Stomach (tissue), 8 donors: ENCODE measurements at regions not wholly inside any gene's neighbourhood (a gene's known extent, or its start where the extent isn't known, plus 50 kb on each side); places are given as distances from the start of the nearest gene placed in this dataset.

ENCODE experiments used
- DNase-seq, 2 donors: peaks; one replicate each; pipeline versions ENCODE4 v3.0.0 to v3.0.0-alpha.2; 2013 to 2019
- H3K27ac ChIP-seq, 5 donors: fragments of 200-600 bp in 4 of 5; sonication (generic) in 4 of 5; one replicate each; pipeline ENCODE4 v1.5.1; 2013 to 2019; ENCODE audit warnings: mild to moderate bottlenecking in 1 of 5, moderate library complexity in 1 of 5
- H3K27me3 ChIP-seq, 3 donors: fragments of 200-600 bp; sonication (generic); one replicate each; pipeline ENCODE4 v1.5.1; 2017 to 2019; ENCODE audit warnings: mixed run types in 1 of 3
- H3K36me3 ChIP-seq, 4 donors: fragments of 200-600 bp; sonication (generic); 1 replicate in 3 of 4; 2 replicates in 1 of 4; pipeline ENCODE4 v1.5.1; 2016 to 2019
- H3K4me1 ChIP-seq, 4 donors: fragments of 200-600 bp; sonication (generic); one replicate each; pipeline ENCODE4 v1.5.1; 2016 to 2019
- H3K4me3 ChIP-seq, 4 donors: fragments of 200-600 bp; sonication (generic) in 3 of 4; one replicate each; pipeline ENCODE4 v1.5.1; 2016 to 2019; ENCODE audit warnings: mild to moderate bottlenecking in 1 of 4
- H3K9me3 ChIP-seq, 4 donors: fragments of 200-600 bp; sonication (generic); one replicate each; pipeline ENCODE4 v1.5.1; 2016 to 2019
- CTCF ChIP-seq, 7 experiments: fragments of 450-650 bp in 4 of 7; fragments of 200-600 bp in 3 of 7; sonication (generic) in 3 of 7; IDR thresholded peaks; one replicate each; pipeline ENCODE4 v1.5.1; 2016 to 2019; ENCODE audit warnings: antibody characterized with exemption in 7 of 7, control low read depth in 2 of 7, mild to moderate bottlenecking in 1 of 7
- EP300 ChIP-seq: sonication (generic); formaldehyde crosslinking; IDR thresholded peaks from one replicate; pipeline ENCODE4 v1.6.1; 2017; ENCODE audit warnings: antibody characterized with exemption
- POLR2A ChIP-seq, 4 donors: fragments of 450-650 bp; IDR thresholded peaks; one replicate each; pipeline ENCODE4 v1.6.1; 2016; ENCODE audit warnings: antibody characterized with exemption in 4 of 4, control low read depth in 2 of 4, mild to moderate bottlenecking in 1 of 4, moderate library complexity in 1 of 4
- POLR2AphosphoS5 ChIP-seq, 3 donors: sonication (generic); formaldehyde crosslinking; IDR thresholded peaks; one replicate each; pipeline ENCODE4 v1.6.1; 2016; ENCODE audit warnings: antibody characterized with exemption in 3 of 3
- WGBS, 5 donors: extraction: QIAGEN DNeasy Blood & Tissue Kit in 3 of 5; methylation state at CpG; one replicate each; pipeline versions ENCODE4 v1.1.5 to v1.1.7; 2013 to 2018; 5-methylcytosine and 5-hydroxymethylcytosine counted together
- intact Hi-C: fragments of 100-400 bp; cut with DNase I; formaldehyde crosslinking; loops from one replicate; pipeline ENCODE4 v1.15.1; 2023; ENCODE audit warnings: low total_unique reads
- donor health status: healthy with polysubstance abuse.
- donor health status: Bipolar disorder and iron deficiency.
- donor health status: healthy.

DNA sequence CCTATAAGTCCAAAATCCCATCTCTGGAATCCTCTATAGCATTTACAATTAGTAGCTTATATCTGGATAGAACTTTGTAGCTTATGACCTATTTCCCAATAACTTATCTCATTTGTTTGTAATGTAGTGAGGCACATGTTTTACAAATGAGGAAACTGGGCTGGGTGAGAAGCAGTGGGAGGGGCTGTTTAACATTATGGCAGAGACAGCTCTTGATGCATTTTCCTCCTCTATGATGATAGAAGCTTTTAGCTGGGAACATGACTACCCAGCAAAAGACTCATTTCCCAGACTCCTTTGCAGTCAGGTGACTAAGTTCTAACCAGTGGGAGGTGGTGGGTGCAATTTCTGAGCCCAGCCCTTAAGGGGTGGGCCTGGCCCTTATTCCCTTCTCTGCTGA is 179.7 kb downstream of the TTC8 start:
- intact Hi-C loops, result no loop called here
- no peaks in the 10 kb centered on the region for H3K9me3 ChIP-seq
- H3K27me3 ChIP-seq, result no peaks in the 10 kb centered on the region
- peaks cover 0 to 17% (median 0%) of the 10 kb centered on the region in 4 donors for H3K4me1 ChIP-seq
- no peak for TF ChIP-seq EP300
- TF ChIP-seq CTCF (IDR thresholded peaks at IDR 0.05), result no peak
- TF ChIP-seq POLR2A (IDR thresholded peaks at IDR 0.05), result no peak
- TF ChIP-seq POLR2AphosphoS5 (IDR thresholded peaks at IDR 0.05), result no peak
- H3K36me3 ChIP-seq, result no peaks in the 10 kb centered on the region
- no peak overlapping the region for H3K4me3 ChIP-seq
- DNase-seq, result peak in 1 of 2 donors; percentile 51
- H3K27ac ChIP-seq, result no peak overlapping the region

DNA sequence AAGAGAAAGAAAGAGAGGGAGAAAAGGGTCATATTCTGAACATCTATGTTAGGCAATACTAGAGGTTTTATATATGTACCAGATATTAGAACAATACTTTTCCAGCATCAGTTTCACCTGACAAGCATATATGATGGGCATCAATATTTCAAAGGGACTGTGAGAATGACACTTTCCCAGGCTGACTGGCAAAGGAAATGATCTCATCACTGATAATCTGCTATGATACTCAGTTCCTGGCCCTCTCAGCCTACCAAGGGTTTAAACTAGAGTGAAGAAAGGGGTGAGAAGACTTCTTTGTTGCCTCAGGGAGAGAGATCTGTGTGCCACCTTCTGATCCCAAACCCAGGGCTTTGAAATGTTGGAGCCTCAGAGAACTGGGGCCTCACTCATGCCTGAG is 183.5 kb downstream of the TTC8 start:
- H3K9me3 ChIP-seq, result no peaks in the 10 kb centered on the region
- H3K4me3 ChIP-seq, result no peak overlapping the region
- no peak for DNase-seq
- peaks cover 0 to 14% (median 0%) of the 10 kb centered on the region in 4 donors for H3K4me1 ChIP-seq
- no peak for TF ChIP-seq POLR2A (IDR thresholded peaks at IDR 0.05)
- no peak for TF ChIP-seq EP300
- H3K27me3 ChIP-seq, result no peaks in the 10 kb centered on the region
- H3K36me3 ChIP-seq, result no peaks in the 10 kb centered on the region
- intact Hi-C loops, result no loop called here
- H3K27ac ChIP-seq, result no peak overlapping the region

DNA sequence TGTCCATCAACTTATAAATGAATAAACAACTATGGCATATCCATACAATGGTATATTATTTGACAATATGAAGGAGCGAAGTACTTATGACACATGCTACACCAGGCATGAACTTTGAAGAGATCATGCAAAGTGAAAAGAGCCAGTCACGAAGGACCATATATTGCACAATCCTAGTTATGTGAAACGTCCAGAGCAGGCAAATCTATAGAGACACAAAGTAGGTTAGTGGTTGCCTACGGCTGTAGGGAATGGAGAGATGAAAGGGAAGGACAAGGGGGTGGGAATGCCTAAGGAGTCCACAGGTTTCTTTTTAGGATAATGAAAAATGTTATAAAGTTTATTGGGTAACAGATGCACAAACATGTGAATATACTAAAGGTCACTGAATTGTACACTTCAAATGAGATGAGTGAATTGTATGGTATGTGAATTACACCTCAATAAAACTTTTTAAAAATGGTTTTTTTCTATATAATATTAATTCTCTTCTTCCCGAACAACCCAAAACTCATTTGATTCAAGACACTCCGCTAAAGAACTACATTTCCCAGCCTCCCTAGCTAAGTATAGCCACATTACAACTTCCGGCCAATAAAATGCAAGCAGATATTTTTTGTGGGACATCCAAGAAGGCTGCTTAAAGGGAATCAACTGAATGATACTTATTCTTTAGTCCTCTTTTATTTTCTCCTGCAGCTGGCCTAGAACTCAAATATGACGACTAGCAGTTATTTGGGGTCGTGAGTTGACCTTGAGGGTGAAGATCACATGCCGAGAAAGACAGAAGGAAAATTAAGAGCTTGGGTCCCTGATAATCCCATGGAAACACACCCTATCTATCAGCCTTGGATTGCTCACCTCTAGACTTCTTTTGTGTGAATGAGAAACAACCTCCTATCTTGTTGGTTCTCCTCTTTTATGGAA is 187.2 kb downstream of the TTC8 start:
- TF ChIP-seq EP300, result no peak
- no peaks in the 10 kb centered on the region for H3K27me3 ChIP-seq
- no peaks in the 10 kb centered on the region for H3K36me3 ChIP-seq
- no peaks in the 10 kb centered on the region for H3K9me3 ChIP-seq
- DNase-seq, result peak in 1 of 2 donors; percentile 48
- peaks cover 0 to 4% (median 0%) of the 10 kb centered on the region in 4 donors for H3K4me1 ChIP-seq
- peak overlapping the region in 4 of 5 donors; percentile 4 to 44 (median 22) for H3K27ac ChIP-seq
- intact Hi-C loops, result no loop called here
- 59 to 68% (median 65%) methylated on average over 10 of the region's 10 CpGs for WGBS, 5 donors
- peak overlapping the region; percentile 19 to 28 (median 27) for H3K4me3 ChIP-seq

DNA sequence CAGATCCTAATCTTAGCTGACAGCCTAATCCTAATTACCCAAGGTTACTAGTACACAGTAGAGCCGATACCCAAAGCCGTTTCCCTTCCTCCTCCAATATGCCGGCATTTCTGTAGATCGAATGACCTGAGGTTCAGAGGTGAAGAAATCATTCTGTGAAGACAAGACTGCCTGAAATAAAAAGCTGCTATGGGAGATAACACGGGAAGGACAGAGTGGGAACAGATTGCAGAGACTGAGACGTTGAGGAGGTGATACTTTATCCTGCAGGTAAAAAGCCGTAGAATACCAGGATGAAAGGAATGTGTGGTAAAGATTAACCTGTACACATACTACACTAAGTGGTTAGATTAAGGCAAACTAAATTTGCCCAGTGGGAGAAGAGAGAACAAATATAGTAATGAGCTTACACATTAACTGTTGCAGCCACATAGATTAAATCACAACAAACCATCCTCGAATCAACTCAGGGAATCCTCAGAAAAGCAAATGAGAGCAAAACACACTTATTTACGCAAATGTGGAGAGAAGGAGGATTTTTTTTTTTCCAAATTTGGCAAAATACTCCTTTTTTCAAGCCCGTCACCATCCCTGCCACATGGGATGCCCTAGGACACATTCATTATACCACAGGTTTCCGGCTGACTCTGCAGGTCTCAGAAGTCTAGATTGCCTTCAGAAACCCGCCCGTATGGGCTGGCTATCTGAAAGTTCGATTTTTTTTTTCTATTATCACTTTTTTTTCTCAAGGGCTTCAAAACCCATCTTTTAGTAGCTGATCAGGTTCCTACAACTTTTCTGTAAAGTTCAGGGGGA is 188.0 kb downstream of the TTC8 start:
- no peaks in the 10 kb centered on the region for H3K36me3 ChIP-seq
- WGBS, 5 donors, result 31 to 52% (median 43%) methylated on average over 14 of the region's 14 CpGs
- TF ChIP-seq POLR2A (IDR thresholded peaks at IDR 0.05), result no peak
- no peak for TF ChIP-seq CTCF (IDR thresholded peaks at IDR 0.05)
- no peak for TF ChIP-seq EP300
- TF ChIP-seq POLR2AphosphoS5 (IDR thresholded peaks at IDR 0.05), result no peak
- peak in 1 of 2 donors; percentile 34 for DNase-seq
- intact Hi-C loops, result no loop called here
- H3K27me3 ChIP-seq, result no peaks in the 10 kb centered on the region
- H3K27ac ChIP-seq, result peak overlapping the region in 4 of 5 donors; percentile 4 to 44 (median 22)
- H3K4me3 ChIP-seq, result peak overlapping the region; percentile 19 to 28 (median 27)
- no peaks in the 10 kb centered on the region for H3K9me3 ChIP-seq
- H3K4me1 ChIP-seq, result peaks cover 0 to 4% (median 0%) of the 10 kb centered on the region in 4 donors

GRCh38 chr14:89013098-89013504 is 188.7 kb downstream of the TTC8 start:
- H3K4me3 ChIP-seq, result peak overlapping the region in 2 of 4 donors; percentile 27 to 28
- intact Hi-C loops, result no loop called here
- DNase-seq, result peak; percentile 44 to 66
- 58 to 71% (median 68%) methylated on average over 7 of the region's 7 CpGs for whole genome bisulfite sequencing, 5 donors
- TF ChIP-seq CTCF (IDR thresholded peaks at IDR 0.05), result peak in 1 of 7 experiments; percentile 32
- TF ChIP-seq POLR2AphosphoS5 (IDR thresholded peaks at IDR 0.05), result no peak
- TF ChIP-seq POLR2A (IDR thresholded peaks at IDR 0.05), result no peak
- no peak for TF ChIP-seq EP300
- no peak overlapping the region for H3K27ac ChIP-seq
- no peaks in the 10 kb centered on the region for H3K27me3 ChIP-seq
- H3K4me1 ChIP-seq, result peaks cover 0 to 4% (median 0%) of the 10 kb centered on the region in 4 donors
- no peaks in the 10 kb centered on the region for H3K36me3 ChIP-seq
- no peaks in the 10 kb centered on the region for H3K9me3 ChIP-seq
